Mesendoderm (in vitro differentiated cells): ENCODE measurements at regions not wholly inside any gene's neighbourhood (a gene's known extent, or its start where the extent isn't known, plus 50 kb on each side); places are given as distances from the start of the nearest gene placed in this dataset.

Source experiments
- DNase-seq: peaks from one replicate; pipeline ENCODE4 v3.0.0; 2013
- H2AK5ac ChIP-seq: 2 replicates; pipeline ENCODE4 v1.6.1; 2013; ENCODE audit warnings: low read length, inconsistent platforms
- H2BK120ac ChIP-seq: 2 replicates; pipeline ENCODE4 v1.6.1; 2013; ENCODE audit warnings: low read depth, mild to moderate bottlenecking, low read length, moderate library complexity, mixed read lengths
- H2BK15ac ChIP-seq: replicated peaks from 2 replicates; pipeline ENCODE4 v1.6.1; 2013; ENCODE audit warnings: low read depth, mild to moderate bottlenecking, moderate library complexity
- H2BK5ac ChIP-seq: 2 replicates; pipeline ENCODE4 v1.6.1; 2013; ENCODE audit warnings: low read length, inconsistent platforms
- H3K18ac ChIP-seq: 2 replicates; pipeline ENCODE4 v1.6.1; 2013; ENCODE audit warnings: mild to moderate bottlenecking, low read length, mixed read lengths
- H3K23ac ChIP-seq: one replicate; pipeline ENCODE4 v1.6.1; 2013; ENCODE audit warnings: low read length
- H3K27ac ChIP-seq: 2 replicates; pipeline ENCODE4 v1.5.1; 2013; ENCODE audit warnings: low read depth, mild to moderate bottlenecking, inconsistent platforms, low read length, moderate library complexity
- H3K27me3 ChIP-seq: 2 replicates; pipeline ENCODE4 v1.6.1; 2013; ENCODE audit warnings: low read length, control low read depth, mild to moderate bottlenecking, inconsistent platforms; ENCODE audit not compliant: insufficient read depth, poor library complexity
- H3K36me3 ChIP-seq: 2 replicates; pipeline ENCODE4 v1.6.1; 2013; ENCODE audit warnings: low read length, inconsistent platforms; ENCODE audit not compliant: control insufficient read depth, insufficient read depth
- H3K4ac ChIP-seq: one replicate; pipeline ENCODE4 v1.6.1; 2013; ENCODE audit warnings: low read depth, mild to moderate bottlenecking, low read length, moderate library complexity
- H3K4me1 ChIP-seq: 2 replicates; pipeline ENCODE4 v1.6.1; 2013; ENCODE audit warnings: low read depth, low read length, inconsistent platforms; ENCODE audit not compliant: control insufficient read depth
- H3K4me2 ChIP-seq: 2 replicates; pipeline ENCODE4 v1.6.1; 2013; ENCODE audit warnings: low read length
- H3K4me3 ChIP-seq: 2 replicates; pipeline ENCODE4 v1.5.1; 2013; ENCODE audit warnings: mild to moderate bottlenecking, low read length
- H3K56ac ChIP-seq: one replicate; pipeline ENCODE4 v1.6.1; 2013; ENCODE audit warnings: low read length
- H3K79me1 ChIP-seq: 2 replicates; pipeline ENCODE4 v1.6.1; 2013; ENCODE audit warnings: low read length, inconsistent platforms
- H3K79me2 ChIP-seq: 2 replicates; pipeline ENCODE4 v1.6.1; 2013; ENCODE audit warnings: mild to moderate bottlenecking, low read length; ENCODE audit not compliant: control insufficient read depth, insufficient read depth
- H3K9ac ChIP-seq: 2 replicates; pipeline ENCODE4 v1.6.1; 2013; ENCODE audit warnings: low read length, inconsistent platforms
- H4K5ac ChIP-seq: one replicate; pipeline ENCODE4 v1.6.1; 2013; ENCODE audit warnings: low read length
- H4K8ac ChIP-seq: one replicate; pipeline ENCODE4 v1.6.1; 2013; ENCODE audit warnings: low read depth, mild to moderate bottlenecking, control low read depth, low read length, moderate library complexity
- WGBS: extraction: QIAGEN DNeasy Blood & Tissue Kit; methylation state at CpG from one replicate; pipeline ENCODE4 v1.1.7; 2013; ENCODE audit warnings: low lambda C conversion rate, missing lambda C conversion rate; ENCODE audit not compliant: insufficient coverage; ENCODE audit errors: extremely low coverage; 5-methylcytosine and 5-hydroxymethylcytosine counted together

DNA sequence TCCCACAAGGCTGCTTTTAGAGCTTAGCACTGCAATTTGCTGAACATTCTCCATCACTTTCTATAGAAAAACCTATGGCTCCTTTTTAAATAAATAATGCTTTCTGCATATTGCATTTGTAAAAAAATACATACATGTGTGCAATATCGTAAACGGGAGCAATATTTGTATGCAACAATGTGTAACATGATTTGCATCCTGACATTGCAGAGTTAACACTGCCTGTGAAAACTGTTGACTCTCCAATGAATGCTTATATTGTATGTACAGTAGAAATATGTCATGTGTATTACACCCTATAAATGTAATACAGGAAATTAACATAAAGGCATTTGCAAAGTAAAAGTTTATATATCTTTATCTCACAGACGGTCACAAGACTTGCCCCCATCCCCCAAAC is 135.0 kb upstream of the PIEZO2 start:
- Histone ChIP-seq H3K27me3 (no peaks in the 10 kb centered on the region), H3K4me1 (no peaks in the 10 kb centered on the region), H3K79me1 (no peaks in the 10 kb centered on the region), H3K18ac (no peak overlapping the region), H2BK15ac (no peak overlapping the region), H2BK5ac (no peak overlapping the region), H4K8ac (no peak overlapping the region), H3K36me3 (no peaks in the 10 kb centered on the region), H3K9ac (no peak overlapping the region), H3K56ac (no peak overlapping the region), H3K27ac (no peak overlapping the region), H3K4me3 (no peak overlapping the region), H3K23ac (no peak overlapping the region), H3K4ac (no peak overlapping the region), H3K4me2 (no peak overlapping the region), H2BK120ac (no peak overlapping the region), H3K79me2 (no peaks in the 10 kb centered on the region), H2AK5ac (no peak overlapping the region), H4K5ac (no peak overlapping the region)
- DNase-seq, result no peak
- WGBS, result no CpG with 5 or more reads among the region's 3 CpGs

DNA sequence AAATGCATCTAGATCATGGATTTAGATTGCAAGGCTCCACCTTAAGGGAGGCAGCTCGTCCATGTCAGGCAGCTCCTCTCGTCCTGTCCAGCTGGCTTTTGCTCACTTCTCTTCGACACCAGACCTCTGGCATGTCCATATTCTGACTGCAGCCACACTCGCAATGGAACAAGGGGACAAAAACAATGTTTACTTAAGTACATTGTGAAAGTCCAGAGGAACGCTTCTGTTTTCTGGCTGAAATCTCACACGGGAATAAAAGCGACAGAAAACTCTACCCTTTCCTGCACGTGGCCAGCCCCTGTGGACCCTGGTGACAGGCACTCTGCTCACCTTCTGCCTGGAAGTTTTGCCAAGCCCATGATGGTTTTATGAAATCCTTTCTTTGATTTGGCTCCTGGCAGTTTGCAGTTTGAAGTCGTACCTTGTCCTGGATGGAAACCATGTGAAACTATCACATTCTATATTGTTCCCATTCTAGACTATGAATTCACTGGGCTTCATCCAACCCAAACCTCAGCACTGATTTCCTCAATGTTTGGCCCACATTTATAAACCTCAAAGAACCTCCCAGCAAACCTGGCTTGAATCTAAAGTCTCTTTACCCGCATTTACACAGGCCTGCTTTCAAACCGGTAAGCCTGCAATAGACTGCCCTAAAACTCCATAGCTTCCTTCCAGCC is 134.3 kb upstream of the PIEZO2 start:
- no peak overlapping the region for H3K56ac ChIP-seq
- no peaks in the 10 kb centered on the region for H3K36me3 ChIP-seq
- no peaks in the 10 kb centered on the region for H3K79me1 ChIP-seq
- no peaks in the 10 kb centered on the region for H3K79me2 ChIP-seq
- WGBS, result no CpG with 5 or more reads among the region's 11 CpGs
- H4K5ac ChIP-seq, result no peak overlapping the region
- no peak overlapping the region for H4K8ac ChIP-seq
- DNase-seq, result no peak
- no peak overlapping the region for H3K9ac ChIP-seq
- no peak overlapping the region for H2AK5ac ChIP-seq
- no peak overlapping the region for H3K18ac ChIP-seq
- H3K4me1 ChIP-seq, result no peaks in the 10 kb centered on the region
- H3K27me3 ChIP-seq, result no peaks in the 10 kb centered on the region
- no peak overlapping the region for H3K4me2 ChIP-seq
- no peak overlapping the region for H2BK15ac ChIP-seq
- no peak overlapping the region for H3K4ac ChIP-seq
- H3K27ac ChIP-seq, result no peak overlapping the region
- no peak overlapping the region for H2BK5ac ChIP-seq
- no peak overlapping the region for H3K23ac ChIP-seq
- no peak overlapping the region for H3K4me3 ChIP-seq
- no peak overlapping the region for H2BK120ac ChIP-seq

DNA sequence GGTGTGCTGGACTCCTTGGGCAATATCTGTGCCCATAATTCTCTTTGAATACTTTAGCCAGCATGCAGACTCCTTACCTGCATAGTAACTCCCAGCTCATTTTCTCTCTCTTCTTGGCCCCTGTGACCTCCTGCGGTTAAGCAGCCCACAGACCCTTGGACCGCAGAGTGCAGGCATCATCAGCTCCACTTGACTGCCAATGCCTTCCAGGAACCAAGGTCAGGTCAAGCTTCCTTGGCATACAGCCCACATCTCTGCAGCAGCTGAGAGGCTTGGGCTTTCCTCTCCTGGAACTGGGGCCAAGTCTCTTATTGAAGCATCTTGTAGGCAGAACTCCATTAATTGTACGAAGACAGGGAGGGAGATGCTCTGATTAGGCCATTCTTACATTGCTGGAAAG is 130.1 kb upstream of the PIEZO2 start:
- Histone ChIP-seq H2BK5ac (no peak overlapping the region), H4K8ac (no peak overlapping the region), H2BK120ac (no peak overlapping the region), H3K79me1 (no peaks in the 10 kb centered on the region), H3K9ac (no peak overlapping the region), H4K5ac (no peak overlapping the region), H3K27ac (no peak overlapping the region), H3K4me3 (no peak overlapping the region), H3K27me3 (no peaks in the 10 kb centered on the region), H2BK15ac (no peak overlapping the region), H3K23ac (no peak overlapping the region), H3K18ac (no peak overlapping the region), H3K56ac (no peak overlapping the region), H2AK5ac (no peak overlapping the region), H3K79me2 (no peaks in the 10 kb centered on the region), H3K4ac (no peak overlapping the region), H3K4me2 (no peak overlapping the region), H3K4me1 (no peaks in the 10 kb centered on the region), H3K36me3 (no peaks in the 10 kb centered on the region)
- WGBS, result no CpG with 5 or more reads among the region's 3 CpGs
- no peak for DNase-seq

DNA sequence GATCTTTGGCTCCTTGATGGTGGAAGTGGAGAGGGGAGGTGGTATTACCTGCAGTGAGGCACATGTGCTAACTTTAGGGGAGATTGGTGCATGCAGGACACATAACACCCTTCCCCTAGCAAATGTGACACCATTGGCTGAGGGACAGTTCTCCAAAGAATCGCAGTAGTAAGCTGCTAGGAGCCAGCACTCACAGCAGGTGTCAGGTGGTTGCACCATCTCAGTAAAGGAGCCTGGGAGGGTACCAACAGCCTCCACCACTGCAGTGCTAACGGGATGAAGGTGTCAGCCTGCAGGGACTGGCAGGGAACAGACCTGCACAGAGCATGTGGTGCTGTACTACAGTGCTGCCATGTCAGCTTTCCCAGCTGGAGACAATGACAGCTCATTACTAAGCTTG is 127.3 kb upstream of the PIEZO2 start:
- H3K18ac ChIP-seq, result no peak overlapping the region
- no peak overlapping the region for H2BK5ac ChIP-seq
- no peak overlapping the region for H4K8ac ChIP-seq
- H3K9ac ChIP-seq, result no peak overlapping the region
- DNase-seq, result peak; percentile 16
- no peaks in the 10 kb centered on the region for H3K79me1 ChIP-seq
- H2BK120ac ChIP-seq, result no peak overlapping the region
- H3K4me2 ChIP-seq, result no peak overlapping the region
- H4K5ac ChIP-seq, result no peak overlapping the region
- no peak overlapping the region for H3K4me3 ChIP-seq
- H3K4me1 ChIP-seq, result no peaks in the 10 kb centered on the region
- H3K79me2 ChIP-seq, result no peaks in the 10 kb centered on the region
- H3K36me3 ChIP-seq, result no peaks in the 10 kb centered on the region
- H2AK5ac ChIP-seq, result no peak overlapping the region
- H2BK15ac ChIP-seq, result no peak overlapping the region
- no peaks in the 10 kb centered on the region for H3K27me3 ChIP-seq
- H3K23ac ChIP-seq, result no peak overlapping the region
- H3K56ac ChIP-seq, result no peak overlapping the region
- H3K4ac ChIP-seq, result no peak overlapping the region
- no peak overlapping the region for H3K27ac ChIP-seq
- no CpG with 5 or more reads among the region's 2 CpGs for WGBS

DNA sequence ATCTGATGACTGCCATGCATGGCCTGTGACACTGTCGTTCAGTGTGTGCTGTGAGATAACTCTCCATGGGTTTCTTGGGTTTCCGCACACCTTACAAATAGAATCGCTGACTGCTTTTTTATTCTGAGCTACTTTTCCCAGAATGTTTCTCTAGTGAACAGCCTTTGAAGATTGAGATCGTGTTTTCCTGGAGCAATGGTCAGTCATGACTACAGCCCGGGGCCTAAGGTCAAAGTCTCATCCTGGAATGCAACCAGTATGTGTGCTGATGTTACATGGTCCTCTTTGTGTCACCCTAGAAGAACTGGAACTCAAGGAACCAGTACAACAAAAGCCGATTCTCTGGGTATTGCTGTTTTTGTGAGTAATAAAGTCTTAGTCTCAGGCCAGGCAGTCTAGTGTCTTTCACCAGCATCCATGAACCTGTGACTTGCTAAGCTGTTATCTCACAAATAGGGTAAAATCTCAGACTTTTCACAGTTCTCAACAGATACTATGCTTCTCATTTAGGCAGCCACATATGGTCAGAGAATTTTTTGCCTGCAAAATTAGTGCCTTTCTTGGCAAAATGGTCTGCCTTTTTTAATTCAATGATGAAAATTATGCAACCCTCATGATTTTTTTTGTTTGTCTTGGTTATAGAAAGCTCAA is 124.9 kb upstream of the PIEZO2 start:
- Histone ChIP-seq H4K5ac (no peak overlapping the region), H2BK15ac (no peak overlapping the region), H3K4me1 (no peaks in the 10 kb centered on the region), H3K56ac (no peak overlapping the region), H3K79me2 (no peaks in the 10 kb centered on the region), H2AK5ac (no peak overlapping the region), H3K36me3 (no peaks in the 10 kb centered on the region), H3K23ac (no peak overlapping the region), H3K9ac (no peak overlapping the region), H3K4me2 (no peak overlapping the region), H3K27me3 (no peaks in the 10 kb centered on the region), H3K4ac (no peak overlapping the region), H3K18ac (no peak overlapping the region), H2BK5ac (no peak overlapping the region), H3K79me1 (no peaks in the 10 kb centered on the region), H4K8ac (no peak overlapping the region), H2BK120ac (no peak overlapping the region), H3K27ac (no peak overlapping the region), H3K4me3 (no peak overlapping the region)
- WGBS, result no CpG with 5 or more reads among the region's 6 CpGs
- no peak for DNase-seq

DNA sequence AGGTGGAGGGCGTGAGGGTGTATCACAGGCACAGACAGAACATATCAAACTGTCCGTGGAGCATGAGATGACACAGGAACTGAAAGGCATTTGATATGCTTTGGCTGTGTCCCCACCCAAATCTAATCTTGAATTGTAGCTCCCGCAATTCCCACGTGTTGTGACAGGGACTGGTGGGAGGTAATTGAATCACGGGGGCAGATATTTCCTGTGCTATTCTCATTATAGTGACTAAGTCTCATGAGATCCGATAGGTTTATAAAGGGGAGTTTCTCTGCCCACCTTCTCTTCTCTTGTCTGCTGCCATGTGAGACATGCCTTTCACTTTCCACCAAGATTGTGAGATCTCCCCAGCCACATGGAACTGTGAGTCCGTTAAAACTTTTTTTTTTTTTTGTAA is 123.1 kb upstream of the PIEZO2 start:
- DNase-seq, result no peak
- Histone ChIP-seq H4K8ac (no peak overlapping the region), H3K4me2 (no peak overlapping the region), H3K18ac (no peak overlapping the region), H3K27ac (no peak overlapping the region), H3K36me3 (no peaks in the 10 kb centered on the region), H3K9ac (no peak overlapping the region), H2BK5ac (no peak overlapping the region), H2BK120ac (no peak overlapping the region), H3K79me1 (no peaks in the 10 kb centered on the region), H3K4ac (no peak overlapping the region), H2AK5ac (no peak overlapping the region), H3K23ac (no peak overlapping the region), H3K4me1 (no peaks in the 10 kb centered on the region), H3K79me2 (no peaks in the 10 kb centered on the region), H3K56ac (no peak overlapping the region), H4K5ac (no peak overlapping the region), H3K27me3 (no peaks in the 10 kb centered on the region), H2BK15ac (no peak overlapping the region), H3K4me3 (no peak overlapping the region)
- no CpG with 5 or more reads among the region's 7 CpGs for WGBS
